HEK293 (cell line): ENCODE measurements at regions not wholly inside any gene's neighbourhood (a gene's known extent, or its start where the extent isn't known, plus 50 kb on each side); places are given as distances from the start of the nearest gene placed in this dataset.
A peak's percentile ranks its signal among the peaks of the same experiment; 100 is the strongest.

Experiments
- CTCF ChIA-PET: fragments of 350-600 bp; formaldehyde crosslinking; extraction: SDS; loops from one replicate; lab custom pipeline; 2021; ENCODE audit warnings: antibody characterized with exemption; lab: Yijun Ruan, JAX
- POLR2A ChIA-PET: fragments of 300-600 bp; formaldehyde crosslinking; extraction: SDS; loops from one replicate; lab custom pipeline; 2020; ENCODE audit warnings: antibody characterized with exemption, inconsistent platforms; lab: Yijun Ruan, JAX
- H3K27ac ChIP-seq: fragments of 200-500 bp; sonication (Bioruptor generic); 2 replicates; pipeline ENCODE4 v1.5.1; 2014; ENCODE audit warnings: low read depth, low read length, control low read depth, inconsistent platforms; ENCODE audit errors: extremely low read depth
- H3K36me3 ChIP-seq, 2 experiments: fragments of 200-500 bp in 1 of 2; sonication (Bioruptor generic) in 1 of 2; 1 replicate in 1 of 2; 2 replicates in 1 of 2; pipeline ENCODE4 v1.5.1; 2014 to 2017; ENCODE audit warnings: inconsistent platforms in 2 of 2, low read length in 2 of 2; ENCODE audit not compliant: control insufficient read depth in 2 of 2, insufficient read depth in 1 of 2
- H3K4me1 ChIP-seq: fragments of 200-500 bp; sonication (Bioruptor generic); 2 replicates; pipeline ENCODE4 v1.5.1; 2014; ENCODE audit warnings: mild to moderate bottlenecking, low read length, inconsistent platforms; ENCODE audit not compliant: control insufficient read depth, insufficient read depth
- H3K4me3 ChIP-seq: 2 replicates; pipeline ENCODE4 v1.5.1; 2011; ENCODE audit warnings: low read depth, mild to moderate bottlenecking, control low read depth, low read length, moderate library complexity
- H3K9me3 ChIP-seq: fragments of 200-500 bp; sonication (Bioruptor generic); 2 replicates; pipeline ENCODE4 v1.5.1; 2014; ENCODE audit warnings: low read depth, low read length, inconsistent platforms; ENCODE audit not compliant: control insufficient read depth, insufficient read depth
- CTCF ChIP-seq: fragments of 450-650 bp; formaldehyde crosslinking; IDR thresholded peaks from 2 replicates; pipeline ENCODE4 v1.5.1; 2016; ENCODE audit warnings: missing biosample characterization, missing genetic modification characterization
- MZF1 ChIP-seq: fragments of 450-650 bp; formaldehyde crosslinking; IDR thresholded peaks from 2 replicates; pipeline ENCODE4 v1.5.1; 2017; ENCODE audit warnings: missing biosample characterization, missing genetic modification characterization, borderline replicate concordance
- OSR2 ChIP-seq: fragments of 450-650 bp; formaldehyde crosslinking; IDR thresholded peaks from 2 replicates; pipeline ENCODE4 v1.5.1; 2016; ENCODE audit warnings: missing biosample characterization, missing genetic modification characterization
- PATZ1 ChIP-seq: fragments of 450-650 bp; formaldehyde crosslinking; IDR thresholded peaks from 2 replicates; pipeline ENCODE4 v1.5.1; 2016; ENCODE audit warnings: missing biosample characterization, missing genetic modification characterization
- ZBTB10 ChIP-seq: fragments of 450-650 bp; formaldehyde crosslinking; IDR thresholded peaks from 2 replicates; pipeline ENCODE4 v1.5.1; 2016; ENCODE audit warnings: missing biosample characterization, missing genetic modification characterization
- ZBTB17 ChIP-seq: fragments of 450-650 bp; formaldehyde crosslinking; IDR thresholded peaks from 2 replicates; pipeline ENCODE4 v1.5.1; 2016; ENCODE audit warnings: missing biosample characterization, missing genetic modification characterization
- ZBTB44 ChIP-seq: fragments of 450-650 bp; IDR thresholded peaks from 2 replicates; pipeline ENCODE4 v1.5.1; 2018; ENCODE audit warnings: missing biosample characterization, mild to moderate bottlenecking, missing genetic modification characterization
- ZBTB8A ChIP-seq: fragments of 450-650 bp; formaldehyde crosslinking; IDR thresholded peaks from 2 replicates; pipeline ENCODE4 v1.5.1; 2016; ENCODE audit warnings: missing biosample characterization, missing genetic modification characterization
- ZNF16 ChIP-seq: fragments of 450-650 bp; formaldehyde crosslinking; IDR thresholded peaks from 2 replicates; pipeline ENCODE4 v1.5.1; 2016; ENCODE audit warnings: low read depth, missing biosample characterization, missing genetic modification characterization
- ZNF223 ChIP-seq: fragments of 450-650 bp; formaldehyde crosslinking; IDR thresholded peaks from 2 replicates; pipeline ENCODE4 v1.5.1; 2016; ENCODE audit warnings: missing biosample characterization, missing genetic modification characterization
- ZNF302 ChIP-seq: fragments of 450-650 bp; formaldehyde crosslinking; IDR thresholded peaks from 2 replicates; pipeline ENCODE4 v1.5.1; 2016; ENCODE audit warnings: missing biosample characterization, missing genetic modification characterization, low read depth
- ZNF335 ChIP-seq: fragments of 450-650 bp; formaldehyde crosslinking; conservative IDR thresholded peaks from 2 replicates; pipeline ENCODE4 v1.5.1; 2016; ENCODE audit warnings: missing biosample characterization, missing genetic modification characterization
- ZNF404 ChIP-seq: fragments of 450-650 bp; formaldehyde crosslinking; IDR thresholded peaks from 2 replicates; pipeline ENCODE4 v1.5.1; 2017; ENCODE audit warnings: missing biosample characterization, missing genetic modification characterization
- ZNF423 ChIP-seq: fragments of 450-650 bp; formaldehyde crosslinking; IDR thresholded peaks from 2 replicates; pipeline ENCODE4 v1.5.1; 2016; ENCODE audit warnings: missing biosample characterization, missing genetic modification characterization
- ZNF449 ChIP-seq: fragments of 450-650 bp; formaldehyde crosslinking; IDR thresholded peaks from 2 replicates; pipeline ENCODE4 v1.5.1; 2017; ENCODE audit warnings: missing biosample characterization, mild to moderate bottlenecking, missing genetic modification characterization, moderate library complexity
- ZNF514 ChIP-seq: fragments of 450-650 bp; formaldehyde crosslinking; IDR thresholded peaks from 2 replicates; pipeline ENCODE4 v1.5.1; 2016; ENCODE audit warnings: missing biosample characterization, missing genetic modification characterization
- ZNF654 ChIP-seq: fragments of 450-650 bp; formaldehyde crosslinking; IDR thresholded peaks from 2 replicates; pipeline ENCODE4 v1.5.1; 2016; ENCODE audit warnings: low read depth, missing biosample characterization, missing genetic modification characterization
- ZNF664 ChIP-seq: fragments of 450-650 bp; formaldehyde crosslinking; IDR thresholded peaks from 2 replicates; pipeline ENCODE4 v1.5.1; 2016; ENCODE audit warnings: missing biosample characterization, missing genetic modification characterization
- ZNF677 ChIP-seq: fragments of 450-650 bp; IDR thresholded peaks from 2 replicates; pipeline ENCODE4 v1.5.0; 2018; ENCODE audit warnings: missing biosample characterization, mild to moderate bottlenecking, missing genetic modification characterization, moderate library complexity
- ZNF747 ChIP-seq: fragments of 450-650 bp; formaldehyde crosslinking; IDR thresholded peaks from 2 replicates; pipeline ENCODE4 v1.5.1; 2016; ENCODE audit warnings: missing biosample characterization, missing genetic modification characterization

- TF ChIP-seq ZNF449 (tag by site-specific recombination) = no peak
Observed at GRCh38 chr12:46073321-46073720, 82.9 kb upstream of the SCAF11 start (continued).

GRCh38 chr12:46071769-46072624 is 81.6 kb upstream of the SCAF11 start:
- no peaks in the 10 kb centered on the region for H3K9me3 ChIP-seq
- no peak overlapping the region for H3K27ac ChIP-seq
- no peaks in the 10 kb centered on the region for H3K36me3 ChIP-seq
- no peak overlapping the region for H3K4me3 ChIP-seq
- CTCF ChIA-PET = interaction anchor here (0.5 to 2.4 kb wide), 22 partner anchors 9 to 1010 kb away, joined by 3 to 6 read pairs (median 3); no protein-coding TSS in a partner anchor
- POLR2A ChIA-PET = no interaction called here
- TF ChIP-seq ZBTB44 (tag by site-specific recombination) = no peak
- no peak for TF ChIP-seq ZNF16
- no peak for TF ChIP-seq ZNF404 (tag by site-specific recombination)
- TF ChIP-seq ZNF654 (tag by site-specific recombination) = peak; percentile 95
- peak; percentile 61 for TF ChIP-seq ZNF335 (tag by site-specific recombination)
- no peak for TF ChIP-seq ZNF302 (tag by site-specific recombination)
- TF ChIP-seq CTCF (tag by site-specific recombination) = peak; percentile 86
- TF ChIP-seq ZBTB17 (tag by site-specific recombination) = peak; percentile 43; the same call in 1 of the 2 replicates
- no peak for TF ChIP-seq ZBTB10 (tag by site-specific recombination)
- peak; percentile 34; the same call in 1 of the 2 replicates for TF ChIP-seq ZBTB8A (tag by site-specific recombination)
- TF ChIP-seq, all 188 proteins: peak for 5
- H3K4me1 ChIP-seq = no peaks in the 10 kb centered on the region

- Histone ChIP-seq H3K27ac (no peak overlapping the region), H3K36me3 (no peaks in the 10 kb centered on the region), H3K4me1 (no peaks in the 10 kb centered on the region), H3K4me3 (no peak overlapping the region), H3K9me3 (no peaks in the 10 kb centered on the region)
- POLR2A ChIA-PET = no interaction called here
- CTCF ChIA-PET = interaction anchor here (0.5 to 2.4 kb wide), 18 partner anchors 9 to 1009 kb away, joined by 3 to 6 read pairs (median 3); no protein-coding TSS in a partner anchor
- TF ChIP-seq ZNF16 (no peak), OSR2 (no peak), PATZ1 (tag by site-specific recombination) (no peak), ZNF747 (tag by site-specific recombination) (no peak), MZF1 (tag by site-specific recombination) (no peak), ZNF664 (tag by site-specific recombination) (no peak), ZNF423 (tag by site-specific recombination) (no peak), ZNF223 (tag by site-specific recombination) (no peak), ZNF514 (no peak), ZNF677 (tag by site-specific recombination) (no peak)
Observed at GRCh38 chr12:46071335-46071734, 81.0 kb upstream of the SCAF11 start.
